ENCODE measurements at regions not wholly inside any gene's neighbourhood (a gene's known extent, or its start where the extent isn't known, plus 50 kb on each side); places are given as distances from the start of the nearest gene placed in this dataset.

DNA sequence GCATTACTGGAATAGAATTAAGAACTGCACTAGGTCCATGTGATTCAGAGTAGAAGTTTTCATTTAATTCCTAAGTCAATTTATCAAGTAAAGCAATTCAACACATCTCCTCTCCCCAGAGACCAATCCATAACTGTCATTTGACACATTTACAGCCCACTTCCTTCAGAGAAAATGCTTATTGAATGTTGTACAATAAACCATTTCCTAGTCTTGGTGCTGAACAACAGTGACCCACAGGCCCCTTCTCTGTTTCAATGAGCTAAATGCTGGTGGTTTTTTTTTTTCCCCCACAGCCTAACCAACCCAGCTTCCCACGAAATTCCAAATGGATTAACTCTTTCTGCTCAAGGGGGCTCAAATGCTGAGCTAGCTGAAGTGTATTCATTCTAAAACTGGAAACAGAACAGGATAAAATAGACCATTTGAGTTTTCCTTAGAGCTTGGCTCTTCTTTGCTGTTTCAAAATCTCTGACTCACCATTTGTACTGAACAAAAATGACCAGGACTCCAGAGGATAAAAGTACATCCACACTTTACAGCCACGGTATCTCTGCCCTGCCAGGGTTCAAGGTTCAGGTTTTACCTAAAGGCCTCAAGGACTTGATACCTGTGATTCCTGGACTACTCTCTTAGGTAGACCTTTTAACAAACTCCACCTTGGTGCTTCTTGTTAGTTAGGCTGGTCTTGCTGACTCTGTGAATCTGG, 62.3 kb downstream of the TMEM100 start:
- DNase-seq (ENCODE audit: low spot score) = no peak
- in situ Hi-C loops (cut with MboI; ENCODE audit: low sequenced_read_pairs, unreplicated experiment) = no loop called here

DNA sequence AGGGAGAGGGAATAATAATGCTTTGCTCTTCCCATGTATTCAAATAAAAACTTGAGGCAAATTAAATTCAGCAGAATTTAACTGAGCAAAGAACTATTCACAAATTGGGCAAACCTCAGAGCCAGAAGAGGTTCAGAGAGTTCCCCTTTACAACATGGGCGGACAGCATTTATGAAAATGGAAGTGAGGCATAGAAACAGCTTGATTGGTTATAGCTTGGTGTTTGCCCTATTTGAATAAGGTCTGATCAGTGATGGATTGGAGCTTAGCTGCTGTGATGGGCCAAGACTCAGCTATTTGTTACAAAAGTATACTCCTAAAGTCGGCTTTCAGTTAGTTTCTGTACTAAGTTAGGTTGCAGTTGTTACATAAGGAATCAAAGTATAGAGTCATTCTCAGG, 63.0 kb downstream of the TMEM100 start:
- TF ChIP-seq, protein P1, sequence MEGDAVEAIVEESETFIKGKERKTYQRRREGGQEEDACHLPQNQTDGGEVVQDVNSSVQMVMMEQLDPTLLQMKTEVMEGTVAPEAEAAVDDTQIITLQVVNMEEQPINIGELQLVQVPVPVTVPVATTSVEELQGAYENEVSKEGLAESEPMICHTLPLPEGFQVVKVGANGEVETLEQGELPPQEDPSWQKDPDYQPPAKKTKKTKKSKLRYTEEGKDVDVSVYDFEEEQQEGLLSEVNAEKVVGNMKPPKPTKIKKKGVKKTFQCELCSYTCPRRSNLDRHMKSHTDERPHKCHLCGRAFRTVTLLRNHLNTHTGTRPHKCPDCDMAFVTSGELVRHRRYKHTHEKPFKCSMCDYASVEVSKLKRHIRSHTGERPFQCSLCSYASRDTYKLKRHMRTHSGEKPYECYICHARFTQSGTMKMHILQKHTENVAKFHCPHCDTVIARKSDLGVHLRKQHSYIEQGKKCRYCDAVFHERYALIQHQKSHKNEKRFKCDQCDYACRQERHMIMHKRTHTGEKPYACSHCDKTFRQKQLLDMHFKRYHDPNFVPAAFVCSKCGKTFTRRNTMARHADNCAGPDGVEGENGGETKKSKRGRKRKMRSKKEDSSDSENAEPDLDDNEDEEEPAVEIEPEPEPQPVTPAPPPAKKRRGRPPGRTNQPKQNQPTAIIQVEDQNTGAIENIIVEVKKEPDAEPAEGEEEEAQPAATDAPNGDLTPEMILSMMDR (IDR thresholded peaks at IDR 0.05; ENCODE audit: borderline replicate concordance, control extremely low read depth, extremely low read depth, insufficient read depth, missing control alignments) = no peak

More for the DNA sequence above, 62.3 kb downstream of the TMEM100 start:
- TF ChIP-seq, protein P1 (IDR thresholded peaks at IDR 0.05; ENCODE audit: borderline replicate concordance, control extremely low read depth, extremely low read depth, insufficient read depth, missing control alignments) = no peak

DNA sequence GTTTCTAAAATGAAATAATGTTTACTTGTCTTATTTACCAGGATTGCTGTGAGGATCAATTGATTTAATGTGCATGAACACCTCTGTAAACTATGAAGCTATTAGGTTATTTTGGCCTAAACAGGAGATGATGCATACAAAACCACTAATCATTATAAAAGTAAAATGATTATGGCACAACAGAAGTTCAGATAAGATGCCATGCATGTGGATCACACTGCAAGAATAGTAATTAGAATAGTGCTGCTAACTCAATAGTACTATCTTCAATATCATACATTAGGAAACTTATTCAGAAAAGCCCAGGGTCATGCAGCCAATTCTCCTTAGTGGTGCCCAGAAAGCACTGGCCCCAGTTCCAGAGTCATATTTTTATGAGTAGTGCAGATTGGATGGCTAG, 66.9 kb downstream of the TMEM100 start:
- TF ChIP-seq, protein P1 (IDR thresholded peaks at IDR 0.05; ENCODE audit: borderline replicate concordance, control extremely low read depth, extremely low read depth, insufficient read depth, missing control alignments) = no peak
- in situ Hi-C loops (cut with MboI; ENCODE audit: low sequenced_read_pairs, unreplicated experiment) = no loop called here
- DNase-seq (ENCODE audit: low spot score) = no peak

More for the DNA sequence above, 63.0 kb downstream of the TMEM100 start:
- in situ Hi-C loops (cut with MboI; ENCODE audit: low sequenced_read_pairs, unreplicated experiment) = no loop called here
- no peak for DNase-seq (ENCODE audit: low spot score)

DNA sequence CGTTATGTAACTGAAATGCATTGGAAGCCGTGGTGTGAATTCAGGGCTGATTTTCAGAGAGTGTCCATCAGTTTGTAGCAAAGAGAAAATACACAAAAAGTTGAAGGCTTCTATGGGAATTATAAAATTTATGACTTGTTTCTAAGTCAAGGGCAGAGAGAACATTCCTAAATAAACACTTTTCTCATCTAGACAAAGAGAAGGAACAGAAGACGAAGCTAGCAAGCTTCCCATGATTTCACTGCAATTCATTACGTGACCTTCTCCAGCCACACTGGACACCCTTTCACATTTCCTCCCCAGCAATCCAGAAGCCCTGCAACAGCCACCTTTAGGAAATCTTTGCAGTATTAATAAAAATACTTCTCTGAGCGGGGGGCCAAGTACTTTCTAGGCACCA, 67.8 kb downstream of the TMEM100 start:
- no peak for DNase-seq (ENCODE audit: low spot score)
- TF ChIP-seq, protein P1 (IDR thresholded peaks at IDR 0.05; ENCODE audit: borderline replicate concordance, control extremely low read depth, extremely low read depth, insufficient read depth, missing control alignments) = no peak
- in situ Hi-C loops (cut with MboI; ENCODE audit: low sequenced_read_pairs, unreplicated experiment) = no loop called here

DNA sequence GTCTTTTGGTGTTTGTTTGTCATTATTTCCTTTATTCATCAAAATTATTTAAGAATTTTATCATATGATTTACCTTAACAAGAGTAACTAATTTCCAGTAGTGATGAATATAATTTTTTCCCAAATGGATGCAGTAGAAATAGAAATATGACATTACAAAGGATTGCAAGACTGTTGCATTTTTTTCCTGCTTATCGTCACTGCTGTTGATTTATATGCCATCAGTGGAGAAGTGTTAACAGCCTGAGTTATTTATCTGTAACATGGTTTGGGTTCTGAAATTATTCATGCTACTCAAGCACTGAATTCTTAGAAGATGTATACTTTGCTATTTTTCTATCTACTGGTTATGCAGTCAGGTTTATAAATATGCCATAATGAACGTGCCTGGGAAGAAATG, 68.6 kb downstream of the TMEM100 start:
- in situ Hi-C loops (cut with MboI; ENCODE audit: low sequenced_read_pairs, unreplicated experiment) = no loop called here
- DNase-seq (ENCODE audit: low spot score) = no peak

DNA sequence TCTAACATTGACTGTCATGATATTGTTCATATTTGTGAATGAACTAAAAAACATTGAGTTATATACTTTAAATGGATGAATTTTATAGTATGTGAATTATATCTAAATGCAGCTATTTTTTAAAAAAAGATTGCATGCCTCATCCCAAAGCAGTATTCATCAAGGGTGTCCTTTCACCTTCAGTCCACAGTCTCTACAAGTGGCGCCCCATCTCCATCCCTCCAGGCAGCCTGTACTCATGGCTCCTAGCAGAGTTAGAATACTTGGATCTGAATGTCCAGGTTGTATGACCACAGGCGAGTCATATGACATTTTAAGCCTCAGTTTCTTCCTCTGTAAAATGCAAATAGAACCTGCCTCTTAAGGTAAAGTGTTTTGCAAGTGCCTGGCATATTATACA, 69.8 kb downstream of the TMEM100 start:
- TF ChIP-seq, protein P1 (IDR thresholded peaks at IDR 0.05; ENCODE audit: borderline replicate concordance, control extremely low read depth, extremely low read depth, insufficient read depth, missing control alignments) = no peak
- in situ Hi-C loops (cut with MboI; ENCODE audit: low sequenced_read_pairs, unreplicated experiment) = no loop called here
- DNase-seq (ENCODE audit: low spot score) = no peak

More for the DNA sequence above, 68.6 kb downstream of the TMEM100 start:
- TF ChIP-seq, protein P1 (IDR thresholded peaks at IDR 0.05; ENCODE audit: borderline replicate concordance, control extremely low read depth, extremely low read depth, insufficient read depth, missing control alignments) = no peak
